ENCODE measurements at regions not wholly inside any gene's neighbourhood (a gene's known extent, or its start where the extent isn't known, plus 50 kb on each side); places are given as distances from the start of the nearest gene placed in this dataset.

DNA sequence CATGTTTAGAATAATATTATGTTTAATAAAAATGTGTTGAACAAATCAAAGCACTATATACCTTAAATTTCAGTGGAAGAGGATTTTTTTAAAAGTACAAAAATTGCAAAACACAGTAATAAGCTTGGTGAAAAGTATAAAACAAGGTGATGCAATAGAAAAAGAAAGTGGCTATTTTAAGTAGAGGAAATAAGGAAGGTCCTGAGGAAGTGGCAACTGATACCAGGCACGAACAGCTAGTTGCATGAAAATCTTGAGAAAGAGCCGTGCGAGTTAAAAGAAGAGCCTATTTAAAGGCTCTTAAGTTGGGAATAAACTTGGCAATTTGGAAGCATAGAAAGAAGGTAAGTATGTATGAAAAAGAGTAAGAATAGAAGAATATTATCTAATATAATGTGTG, 1679.3 kb downstream of the LRRC4C start:
- Histone ChIP-seq H3K9me3 (replicated peaks; ENCODE audit: insufficient read depth, low read length) (no peaks in the 10 kb centered on the region), H3K4me3 (ENCODE audit: low read length) (no peak overlapping the region), H3K36me3 (replicated peaks; ENCODE audit: insufficient read depth, low read length) (no peaks in the 10 kb centered on the region), H3K9me2 (replicated peaks; ENCODE audit: insufficient read depth, low read length) (no peaks in the 10 kb centered on the region), H3K4me1 (ENCODE audit: low read length) (no peaks in the 10 kb centered on the region), H3K9ac (ENCODE audit: low read length) (no peak overlapping the region), H3K27me3 (replicated peaks; ENCODE audit: insufficient read depth, low read length) (no peaks in the 10 kb centered on the region), H3K4me2 (ENCODE audit: low read depth, low read length) (no peak overlapping the region), H3K79me2 (ENCODE audit: low read length) (no peaks in the 10 kb centered on the region), H3K27ac (ENCODE audit: low read length) (no peak overlapping the region), H2AFZ (ENCODE audit: low read length) (no peak overlapping the region), H3F3A (ENCODE audit: insufficient read depth, low read length) (no peaks in the 10 kb centered on the region), H4K20me1 (ENCODE audit: insufficient read depth, low read length) (no peaks in the 10 kb centered on the region)
- DNase-seq, result no peak
- TF ChIP-seq EZH2 (optimal IDR thresholded peaks at IDR 0.05; ENCODE audit: low read depth, low read length) (no peak), EZH2phosphoT487 (IDR thresholded peaks at IDR 0.05; ENCODE audit: low read length) (no peak)
- TF ChIP-seq, protein P1, sequence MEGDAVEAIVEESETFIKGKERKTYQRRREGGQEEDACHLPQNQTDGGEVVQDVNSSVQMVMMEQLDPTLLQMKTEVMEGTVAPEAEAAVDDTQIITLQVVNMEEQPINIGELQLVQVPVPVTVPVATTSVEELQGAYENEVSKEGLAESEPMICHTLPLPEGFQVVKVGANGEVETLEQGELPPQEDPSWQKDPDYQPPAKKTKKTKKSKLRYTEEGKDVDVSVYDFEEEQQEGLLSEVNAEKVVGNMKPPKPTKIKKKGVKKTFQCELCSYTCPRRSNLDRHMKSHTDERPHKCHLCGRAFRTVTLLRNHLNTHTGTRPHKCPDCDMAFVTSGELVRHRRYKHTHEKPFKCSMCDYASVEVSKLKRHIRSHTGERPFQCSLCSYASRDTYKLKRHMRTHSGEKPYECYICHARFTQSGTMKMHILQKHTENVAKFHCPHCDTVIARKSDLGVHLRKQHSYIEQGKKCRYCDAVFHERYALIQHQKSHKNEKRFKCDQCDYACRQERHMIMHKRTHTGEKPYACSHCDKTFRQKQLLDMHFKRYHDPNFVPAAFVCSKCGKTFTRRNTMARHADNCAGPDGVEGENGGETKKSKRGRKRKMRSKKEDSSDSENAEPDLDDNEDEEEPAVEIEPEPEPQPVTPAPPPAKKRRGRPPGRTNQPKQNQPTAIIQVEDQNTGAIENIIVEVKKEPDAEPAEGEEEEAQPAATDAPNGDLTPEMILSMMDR (IDR thresholded peaks at IDR 0.05; ENCODE audit: low read length), result no peak

DNA sequence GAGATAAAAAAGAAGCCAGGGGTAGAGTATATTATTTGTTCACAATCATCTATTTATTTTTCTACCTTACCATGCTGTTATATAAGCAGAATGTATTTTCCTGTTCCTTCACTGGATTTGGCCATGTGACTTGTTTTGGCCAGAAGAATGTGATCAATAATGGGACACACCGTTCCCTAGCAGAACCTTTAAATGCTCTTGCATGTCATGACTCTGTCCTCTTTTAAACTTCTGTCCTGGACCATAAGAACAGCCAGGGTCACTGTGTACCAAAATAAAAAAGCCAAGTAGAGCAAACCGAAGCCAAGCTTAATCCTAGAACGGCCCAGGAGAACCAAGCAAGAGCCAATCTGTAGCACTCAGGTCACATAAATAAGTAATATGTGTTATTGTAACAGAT, 1682.4 kb downstream of the LRRC4C start:
- no peak overlapping the region for H3K9ac ChIP-seq (ENCODE audit: low read length)
- no peaks in the 10 kb centered on the region for H4K20me1 ChIP-seq (ENCODE audit: insufficient read depth, low read length)

DNA sequence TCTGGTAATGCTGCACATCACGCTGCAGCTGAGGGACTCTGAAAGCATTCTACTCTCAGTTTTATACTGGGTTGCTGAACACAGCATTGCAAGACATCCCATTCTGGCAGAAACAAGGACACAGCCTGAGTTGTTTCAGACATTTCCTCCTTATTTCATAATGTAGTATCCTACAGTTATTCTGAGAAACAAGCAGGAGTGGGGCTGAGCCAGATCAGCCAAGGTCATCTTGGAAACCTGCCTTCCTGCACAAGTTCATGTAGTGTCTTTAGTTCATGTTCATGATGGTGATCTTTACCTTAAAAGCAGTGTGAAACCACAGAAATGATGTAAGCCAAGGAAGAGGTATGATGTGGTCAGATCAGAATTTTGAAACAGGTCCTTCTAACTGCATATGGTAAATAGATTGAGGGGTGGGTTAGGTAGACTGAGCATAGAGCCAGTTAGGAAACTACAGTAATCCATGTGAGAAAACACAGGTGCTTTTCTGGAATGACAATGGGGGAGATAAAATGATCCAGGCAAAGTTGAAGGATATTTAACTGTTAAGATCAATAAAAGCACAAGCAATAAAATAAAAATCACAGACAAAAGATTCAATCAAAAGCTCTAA, 1686.8 kb downstream of the LRRC4C start:
- Histone ChIP-seq H3K4me1 (ENCODE audit: low read length) (no peaks in the 10 kb centered on the region), H4K20me1 (ENCODE audit: insufficient read depth, low read length) (no peaks in the 10 kb centered on the region), H3K36me3 (replicated peaks; ENCODE audit: insufficient read depth, low read length) (no peaks in the 10 kb centered on the region), H3K9me3 (replicated peaks; ENCODE audit: insufficient read depth, low read length) (no peaks in the 10 kb centered on the region), H3K4me3 (ENCODE audit: low read length) (no peak overlapping the region), H3F3A (ENCODE audit: insufficient read depth, low read length) (no peaks in the 10 kb centered on the region), H3K79me2 (ENCODE audit: low read length) (no peaks in the 10 kb centered on the region), H3K27me3 (replicated peaks; ENCODE audit: insufficient read depth, low read length) (no peaks in the 10 kb centered on the region), H3K9me2 (replicated peaks; ENCODE audit: insufficient read depth, low read length) (no peaks in the 10 kb centered on the region), H2AFZ (ENCODE audit: low read length) (no peak overlapping the region), H3K9ac (ENCODE audit: low read length) (no peak overlapping the region), H3K27ac (ENCODE audit: low read length) (no peak overlapping the region), H3K4me2 (ENCODE audit: low read depth, low read length) (no peak overlapping the region)
- DNase-seq, result no peak
- TF ChIP-seq, protein P1 (IDR thresholded peaks at IDR 0.05; ENCODE audit: low read length), result no peak
- no peak for TF ChIP-seq EZH2phosphoT487 (IDR thresholded peaks at IDR 0.05; ENCODE audit: low read length)
- no peak for TF ChIP-seq EZH2 (optimal IDR thresholded peaks at IDR 0.05; ENCODE audit: low read depth, low read length)

More for the DNA sequence above, 1682.4 kb downstream of the LRRC4C start:
- H3K36me3 ChIP-seq (replicated peaks; ENCODE audit: insufficient read depth, low read length), result no peaks in the 10 kb centered on the region
- no peak overlapping the region for H2AFZ ChIP-seq (ENCODE audit: low read length)
- H3K27ac ChIP-seq (ENCODE audit: low read length), result no peak overlapping the region
- no peaks in the 10 kb centered on the region for H3F3A ChIP-seq (ENCODE audit: insufficient read depth, low read length)
- no peak overlapping the region for H3K4me3 ChIP-seq (ENCODE audit: low read length)
- TF ChIP-seq, protein P1 (IDR thresholded peaks at IDR 0.05; ENCODE audit: low read length), result no peak
- TF ChIP-seq EZH2 (optimal IDR thresholded peaks at IDR 0.05; ENCODE audit: low read depth, low read length), result no peak
- no peak for TF ChIP-seq EZH2phosphoT487 (IDR thresholded peaks at IDR 0.05; ENCODE audit: low read length)
- no peak for DNase-seq
- no peaks in the 10 kb centered on the region for H3K9me3 ChIP-seq (replicated peaks; ENCODE audit: insufficient read depth, low read length)
- no peaks in the 10 kb centered on the region for H3K27me3 ChIP-seq (replicated peaks; ENCODE audit: insufficient read depth, low read length)
- no peak overlapping the region for H3K4me2 ChIP-seq (ENCODE audit: low read depth, low read length)
- H3K79me2 ChIP-seq (ENCODE audit: low read length), result no peaks in the 10 kb centered on the region
- H3K4me1 ChIP-seq (ENCODE audit: low read length), result no peaks in the 10 kb centered on the region
- no peaks in the 10 kb centered on the region for H3K9me2 ChIP-seq (replicated peaks; ENCODE audit: insufficient read depth, low read length)
